H1 (cell line): ENCODE measurements at regions not wholly inside any gene's neighbourhood (a gene's known extent, or its start where the extent isn't known, plus 50 kb on each side); places are given as distances from the start of the nearest gene placed in this dataset.

Experiments used
- CTCF ChIA-PET: fragments of 300-600 bp; sonication (Branson Sonifier 250); formaldehyde crosslinking; loops from one replicate; lab custom pipeline; 2021; ENCODE audit not compliant: partially characterized antibody; lab: Charles Lee
- POLR2A ChIA-PET: fragments of 300-600 bp; sonication (Branson Sonifier 250); formaldehyde crosslinking; loops from one replicate; lab custom pipeline; 2021; ENCODE audit warnings: inconsistent platforms; ENCODE audit not compliant: partially characterized antibody; lab: Charles Lee
- DNase-seq, 2 experiments: peaks; one replicate each; pipeline versions ENCODE4 v3.0.0 to v3.0.0-alpha.2; 2010 to 2022; ENCODE audit warnings: low spot score in 2 of 2, low read depth in 1 of 2, mixed read lengths in 1 of 2
- FAIRE-seq: peaks from 2 replicates; lab custom pipeline; 2011; peaks lifted over from hg19 to GRCh38; lab: Jason Lieb, UNC
- H2AFZ ChIP-seq: 2 replicates; pipeline ENCODE4 v1.8.1; 2012; ENCODE audit warnings: low read length, inconsistent platforms
- H2AK5ac ChIP-seq: 2 replicates; pipeline ENCODE4 v1.6.1; 2013; ENCODE audit warnings: low read depth, low read length
- H2BK120ac ChIP-seq: replicated peaks from 2 replicates; pipeline ENCODE3; 2013; ENCODE audit warnings: low read depth, low read length, inconsistent platforms
- H2BK12ac ChIP-seq: 2 replicates; pipeline ENCODE4 v1.6.1; 2013; ENCODE audit warnings: low read depth, low read length
- H2BK15ac ChIP-seq: 2 replicates; pipeline ENCODE4 v1.6.1; 2013; ENCODE audit warnings: low read length
- H2BK20ac ChIP-seq: 2 replicates; pipeline ENCODE4 v1.6.1; 2013; ENCODE audit warnings: low read length
- H2BK5ac ChIP-seq: 2 replicates; pipeline ENCODE4 v1.6.1; 2013; ENCODE audit warnings: low read depth, low read length
- H3K14ac ChIP-seq: 2 replicates; pipeline ENCODE4 v1.6.1; 2013; ENCODE audit warnings: inconsistent platforms; ENCODE audit not compliant: insufficient read length
- H3K18ac ChIP-seq: 2 replicates; pipeline ENCODE4 v1.6.1; 2013; ENCODE audit warnings: low read length; ENCODE audit errors: extremely low read depth
- H3K23ac ChIP-seq: 2 replicates; pipeline ENCODE4 v1.6.1; 2013; ENCODE audit warnings: inconsistent platforms; ENCODE audit not compliant: insufficient read length
- H3K23me2 ChIP-seq: 2 replicates; pipeline ENCODE4 v1.6.1; 2013; ENCODE audit warnings: low read depth, low read length
- H3K27ac ChIP-seq: 2 replicates; pipeline ENCODE4 v1.6.1; 2011; ENCODE audit warnings: low read depth, low read length, inconsistent platforms
- H3K27me3 ChIP-seq, 4 experiments: replicated peaks in 1 of 4; 1 replicate in 1 of 4; 2 replicates in 3 of 4; pipeline versions ENCODE4 v1.6.1 to v1.8.1; 2011 to 2013; ENCODE audit warnings: low read length in 3 of 4, mild to moderate bottlenecking in 3 of 4, inconsistent platforms in 2 of 4, mixed read lengths in 2 of 4, moderate library complexity in 1 of 4; ENCODE audit not compliant: control insufficient read depth in 3 of 4, insufficient read depth in 3 of 4; ENCODE audit errors: extremely low read depth in 1 of 4
- H3K36me3 ChIP-seq, 4 experiments: 2 replicates each; pipeline versions ENCODE4 v1.6.1 to v1.8.1; 2011 to 2013; ENCODE audit warnings: mild to moderate bottlenecking in 4 of 4, low read length in 3 of 4, moderate library complexity in 2 of 4, control low read depth in 1 of 4, inconsistent platforms in 1 of 4; ENCODE audit not compliant: insufficient read depth in 4 of 4, control insufficient read depth in 2 of 4
- H3K4ac ChIP-seq: replicated peaks from 2 replicates; pipeline ENCODE3; 2013; ENCODE audit warnings: low read length, low read depth, mixed read lengths, inconsistent platforms; ENCODE audit not compliant: insufficient read length
- H3K4me1 ChIP-seq, 4 experiments: replicated peaks in 1 of 4; 1 replicate in 1 of 4; 2 replicates in 3 of 4; pipeline versions ENCODE4 v1.6.1 to v1.8.1; 2011 to 2013; ENCODE audit warnings: low read length in 3 of 4, inconsistent platforms in 2 of 4, mixed read lengths in 1 of 4; ENCODE audit not compliant: insufficient read depth in 4 of 4, control insufficient read depth in 3 of 4
- H3K4me2 ChIP-seq, 2 experiments: 2 replicates each; pipeline versions ENCODE4 v1.6.1 to v1.8.1; 2011 to 2013; ENCODE audit warnings: low read depth in 2 of 2, low read length in 2 of 2, control low read depth in 1 of 2, inconsistent platforms in 1 of 2, mild to moderate bottlenecking in 1 of 2; ENCODE audit not compliant: insufficient read depth in 1 of 2
- H3K4me3 ChIP-seq, 4 experiments: fragments of 200-600, 300-600 bp in 1 of 4; sonication (generic), shearing (Covaris generic), sonication (Bioruptor Twin) in 1 of 4; 2 replicates each; pipeline versions ENCODE4 v1.5.1 to v1.8.1; 2011 to 2016; ENCODE audit warnings: low read length in 4 of 4, low read depth in 3 of 4, control low read depth in 2 of 4, inconsistent platforms in 2 of 4, mild to moderate bottlenecking in 2 of 4, mixed read lengths in 1 of 4, moderate library complexity in 1 of 4; ENCODE audit not compliant: insufficient read depth in 2 of 4; ENCODE audit errors: extremely low read depth in 1 of 4
- H3K56ac ChIP-seq: replicated peaks from 2 replicates; pipeline ENCODE3; 2013; ENCODE audit warnings: low read depth, mild to moderate bottlenecking, mixed read lengths, low read length, inconsistent platforms; ENCODE audit not compliant: insufficient read length
- H3K79me1 ChIP-seq: 2 replicates; pipeline ENCODE4 v1.6.1; 2013; ENCODE audit warnings: low read depth, low read length, control low read depth
- H3K79me2 ChIP-seq, 2 experiments: 2 replicates each; pipeline versions ENCODE4 v1.6.1 to v1.8.1; 2012 to 2013; ENCODE audit warnings: low read length in 2 of 2, mild to moderate bottlenecking in 2 of 2, inconsistent platforms in 1 of 2; ENCODE audit not compliant: insufficient read depth in 2 of 2, control insufficient read depth in 1 of 2
- H3K9ac ChIP-seq, 4 experiments: replicated peaks in 1 of 4; 1 replicate in 1 of 4; 2 replicates in 3 of 4; pipeline versions ENCODE4 v1.6.1 to v1.8.1; 2011 to 2013; ENCODE audit warnings: low read depth in 3 of 4, low read length in 3 of 4, control low read depth in 2 of 4, mild to moderate bottlenecking in 2 of 4, moderate library complexity in 2 of 4, inconsistent platforms in 1 of 4; ENCODE audit errors: extremely low read depth in 1 of 4
- H3K9me3 ChIP-seq, 2 experiments: 2 replicates each; pipeline versions ENCODE4 v1.6.1 to v1.8.1; 2012 to 2013; ENCODE audit warnings: mild to moderate bottlenecking in 2 of 2, moderate library complexity in 2 of 2, control low read depth in 1 of 2, inconsistent platforms in 1 of 2, low read depth in 1 of 2, low read length in 1 of 2, mixed read lengths in 1 of 2; ENCODE audit not compliant: insufficient read depth in 2 of 2
- H4K20me1 ChIP-seq, 2 experiments: replicated peaks in 1 of 2; 2 replicates each; pipeline versions ENCODE3 to v1.8.1; 2011 to 2013; ENCODE audit warnings: inconsistent platforms in 2 of 2, low read length in 2 of 2, mild to moderate bottlenecking in 1 of 2; ENCODE audit not compliant: insufficient read depth in 2 of 2, control insufficient read depth in 1 of 2
- H4K5ac ChIP-seq: 2 replicates; pipeline ENCODE4 v1.6.1; 2013; ENCODE audit warnings: low read length, low read depth, mixed read lengths, inconsistent platforms; ENCODE audit not compliant: insufficient read length
- H4K8ac ChIP-seq: 2 replicates; pipeline ENCODE4 v1.8.0; 2013; ENCODE audit warnings: mild to moderate bottlenecking, moderate library complexity, low read length, inconsistent platforms; ENCODE audit not compliant: insufficient read depth; ENCODE audit errors: extremely low read depth
- H4K91ac ChIP-seq: replicated peaks from 2 replicates; pipeline ENCODE3; 2013; ENCODE audit warnings: low read length, mixed read lengths, inconsistent platforms; ENCODE audit not compliant: insufficient read length
- EZH2 ChIP-seq: fragments of 200-600 bp; sonication (generic); IDR thresholded peaks from 2 replicates; pipeline ENCODE4 v1.7.1; 2012; ENCODE audit warnings: low read depth, mild to moderate bottlenecking, moderate library complexity, low read length, inconsistent platforms; ENCODE audit not compliant: severe bottlenecking
- WGBS, 2 experiments: shearing (Covaris generic) in 1 of 2; methylation state at CpG; one replicate each; pipeline versions ENCODE4 v1.1.6 to v1.1.7; 2013 to 2015; ENCODE audit warnings: low lambda C conversion rate in 2 of 2, mixed read lengths in 2 of 2, inconsistent platforms in 1 of 2, low coverage in 1 of 2, missing lambda C conversion rate in 1 of 2; ENCODE audit not compliant: insufficient replicate concordance in 2 of 2, insufficient coverage in 1 of 2, insufficient read length in 1 of 2; ENCODE audit errors: extremely low coverage in 1 of 2, missing lambda C conversion rate in 1 of 2; 5-methylcytosine and 5-hydroxymethylcytosine counted together

DNA sequence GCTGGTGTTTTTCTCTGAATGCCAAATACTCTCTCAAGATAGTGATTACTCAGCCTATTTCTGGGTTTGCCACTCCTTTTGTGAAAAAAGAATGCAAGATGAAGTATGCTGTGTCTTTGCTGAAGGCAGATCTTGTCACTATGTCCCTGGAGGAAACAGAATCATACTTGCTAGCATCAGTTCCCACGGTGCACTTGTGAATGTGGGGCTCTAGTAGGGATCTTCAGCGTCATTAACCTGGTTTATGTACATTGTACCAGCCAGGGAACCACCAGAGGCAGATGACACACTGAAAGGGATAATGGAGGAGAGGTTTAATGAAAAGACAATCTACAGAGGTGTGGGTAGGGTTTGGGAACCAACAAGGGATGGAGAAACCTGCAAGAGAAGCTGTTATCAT lies 131.0 kb upstream of the CXCR4 start:
- H2BK20ac ChIP-seq, result no peak overlapping the region
- H3K27ac ChIP-seq, result no peak overlapping the region
- no peak overlapping the region for H2BK5ac ChIP-seq
- no peak overlapping the region for H3K4me3 ChIP-seq
- no peak overlapping the region for H3K4me2 ChIP-seq
- no peak for TF ChIP-seq EZH2
- H2BK15ac ChIP-seq, result no peak overlapping the region
- H3K27me3 ChIP-seq, result no peaks in the 10 kb centered on the region
- no peak overlapping the region for H3K4ac ChIP-seq
- no peak overlapping the region for H2AK5ac ChIP-seq
- ChIA-PET CTCF (interaction anchor here (0.6 kb wide), 2 partner anchors 130 to 251 kb away, joined by 3 read pairs; no protein-coding TSS in a partner anchor), POLR2A (no interaction called here)
- H3K14ac ChIP-seq, result no peak overlapping the region
- H4K20me1 ChIP-seq, result no peaks in the 10 kb centered on the region
- no peaks in the 10 kb centered on the region for H3K79me1 ChIP-seq
- FAIRE-seq, result no peak
- no peaks in the 10 kb centered on the region for H3K79me2 ChIP-seq
- 100% methylated on average over 2 of the region's 2 CpGs; no CpG with 5 or more reads in 1 of the 2 experiments for WGBS, 2 experiments
- H3K9ac ChIP-seq, result no peak overlapping the region
- H3K36me3 ChIP-seq, result no peaks in the 10 kb centered on the region
- no peak overlapping the region for H4K8ac ChIP-seq
- no peaks in the 10 kb centered on the region for H3K9me3 ChIP-seq
- H2BK12ac ChIP-seq, result no peak overlapping the region
- no peak overlapping the region for H2AFZ ChIP-seq
- H3K56ac ChIP-seq, result no peak overlapping the region
- no peak overlapping the region for H4K5ac ChIP-seq
- H3K4me1 ChIP-seq, result peaks cover 0 to 6% (median 1%) of the 10 kb centered on the region in 4 experiments; a peak in 3 of 7 replicates
- no peak overlapping the region for H3K23ac ChIP-seq
- no peak overlapping the region for H4K91ac ChIP-seq
- DNase-seq, result no peak
- no peaks in the 10 kb centered on the region for H3K23me2 ChIP-seq
- H2BK120ac ChIP-seq, result no peak overlapping the region
- no peak overlapping the region for H3K18ac ChIP-seq
